GM10248 (cell line): ENCODE measurements at regions not wholly inside any gene's neighbourhood (a gene's known extent, or its start where the extent isn't known, plus 50 kb on each side); places are given as distances from the start of the nearest gene placed in this dataset.

Source experiments
- CTCF ChIA-PET: fragments of 300-600 bp; sonication (Branson Sonifier 250); formaldehyde crosslinking; extraction: SDS; loops from one replicate; lab custom pipeline; 2021; ENCODE audit warnings: antibody characterized with exemption; lab: Yijun Ruan, JAX
- POLR2A ChIA-PET: fragments of 350-650 bp; sonication (Branson Sonifier 250); formaldehyde crosslinking; extraction: SDS; loops from one replicate; lab custom pipeline; 2020; ENCODE audit warnings: antibody characterized with exemption; lab: Yijun Ruan, JAX
- DNase-seq: peaks from one replicate; pipeline ENCODE4 v3.0.0; 2012; ENCODE audit errors: extremely low spot score
- CTCF ChIP-seq: IDR thresholded peaks from 2 replicates; pipeline ENCODE4 v1.5.1; 2012; ENCODE audit warnings: mild to moderate bottlenecking, low read depth; ENCODE audit errors: extremely low read depth, missing control alignments, control extremely low read depth

GRCh38 chr11:19594326-19594725 is 118.3 kb upstream of the NAV2 start:
- no peak for TF ChIP-seq CTCF
- ChIA-PET CTCF (interaction anchor here (1.2 to 1.8 kb wide), 2 partner anchors 13 to 280 kb away, joined by 3 read pairs; no protein-coding TSS in a partner anchor), POLR2A (no interaction called here)
- no peak for DNase-seq

DNA sequence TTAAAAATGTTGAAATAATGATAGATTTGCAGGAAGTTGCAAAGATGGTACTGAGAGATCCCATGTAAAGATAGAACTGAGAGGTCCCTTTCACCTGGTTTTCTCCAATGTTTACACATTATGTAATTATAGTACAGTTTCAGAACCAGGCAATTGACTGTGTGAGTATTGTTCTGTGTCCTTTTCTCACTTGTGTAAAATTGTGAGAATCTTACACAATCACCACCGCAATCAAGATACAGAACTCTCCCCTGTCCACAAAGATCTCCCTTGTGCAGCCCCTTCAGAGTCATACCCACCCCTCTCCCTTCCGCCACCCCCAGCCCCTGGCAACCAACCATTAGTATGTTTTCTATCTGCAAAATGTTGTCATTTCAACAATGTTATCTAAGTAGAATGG is 119.8 kb upstream of the NAV2 start:
- CTCF ChIA-PET = interaction anchor here (1.3 to 1.8 kb wide), 2 partner anchors 30 to 278 kb away, joined by 3 to 5 read pairs; no protein-coding TSS in a partner anchor
- TF ChIP-seq CTCF = no peak
- DNase-seq = no peak
- POLR2A ChIA-PET = no interaction called here

GRCh38 chr11:19589567-19590260 is 122.9 kb upstream of the NAV2 start:
- CTCF ChIA-PET = interaction anchor here (0.8 to 1.5 kb wide), 6 partner anchors 10 to 35 kb away, joined by 3 to 4 read pairs (median 4); no protein-coding TSS in a partner anchor
- TF ChIP-seq CTCF = no peak
- no peak for DNase-seq
- POLR2A ChIA-PET = no interaction called here

DNA sequence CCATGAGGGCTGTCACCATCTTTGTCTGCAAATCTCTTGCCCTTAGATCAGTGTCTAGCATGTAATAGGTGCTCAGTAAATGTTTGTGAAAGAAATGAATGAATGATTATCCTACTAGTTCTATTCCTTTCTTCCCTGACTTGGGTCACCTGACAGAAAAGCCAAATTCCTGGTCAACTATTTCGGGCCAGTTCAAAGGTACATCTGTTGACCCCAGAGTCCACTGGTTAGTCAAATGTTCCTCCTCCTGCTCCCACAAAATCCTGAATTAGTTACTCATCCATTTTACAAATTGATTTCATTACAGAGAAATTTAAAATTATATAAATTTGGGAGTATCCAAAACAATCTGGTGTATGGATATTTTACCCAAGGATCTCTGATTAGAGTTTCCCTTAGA is 124.7 kb upstream of the NAV2 start:
- DNase-seq = no peak
- POLR2A ChIA-PET = no interaction called here
- TF ChIP-seq CTCF = no peak
- CTCF ChIA-PET = interaction anchor here (0.8 kb wide), 2 partner anchors 10 to 25 kb away, joined by 3 read pairs; no protein-coding TSS in a partner anchor

DNA sequence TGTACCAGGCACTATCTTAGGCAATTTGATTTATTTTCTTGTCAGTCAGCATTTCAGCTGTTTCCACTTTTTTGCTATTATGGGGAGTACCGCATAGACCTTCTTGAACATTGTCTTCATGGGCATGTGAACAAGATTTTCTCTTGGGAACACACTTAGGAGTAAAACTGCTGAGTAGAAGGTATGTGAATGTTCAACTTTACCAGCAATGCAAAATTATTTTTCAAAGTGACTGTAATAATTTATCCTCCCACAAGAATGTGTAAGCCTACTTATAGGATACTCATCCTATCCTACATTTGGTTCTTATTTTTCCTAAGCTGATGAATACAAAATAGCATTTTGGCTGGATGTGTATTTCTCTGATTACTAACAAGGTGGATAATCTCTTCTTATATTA is 132.0 kb upstream of the NAV2 start:
- no peak for TF ChIP-seq CTCF
- ChIA-PET CTCF (interaction anchor here (1.0 kb wide), 1 partner anchor 15 kb away, joined by 3 read pairs; no protein-coding TSS in a partner anchor), POLR2A (no interaction called here)
- no peak for DNase-seq

DNA sequence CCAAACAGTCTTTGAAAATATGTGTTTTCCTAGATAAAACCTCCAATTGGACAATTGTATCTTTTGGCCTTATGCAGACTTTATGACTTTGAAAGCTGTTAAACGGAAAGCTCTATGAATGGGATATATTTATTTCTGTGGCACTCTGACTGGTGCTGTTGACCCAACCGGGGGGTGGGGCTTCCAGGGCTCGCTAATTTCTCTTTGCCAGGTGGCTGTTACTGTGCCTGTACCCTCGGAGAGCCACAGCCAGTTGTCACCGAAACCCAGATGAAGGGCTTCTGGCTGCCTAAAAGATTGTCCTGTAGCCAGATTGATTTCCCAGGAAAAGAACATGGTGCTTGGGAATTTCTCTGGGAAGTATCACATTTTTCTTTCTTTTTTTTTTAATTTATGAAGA is 132.7 kb upstream of the NAV2 start:
- TF ChIP-seq CTCF = no peak
- POLR2A ChIA-PET = no interaction called here
- CTCF ChIA-PET = interaction anchor here (1.0 to 1.3 kb wide), 5 partner anchors 9 to 163 kb away, joined by 3 to 4 read pairs (median 3); no protein-coding TSS in a partner anchor
- no peak for DNase-seq
